ENCODE measurements at regions not wholly inside any gene's neighbourhood (a gene's known extent, or its start where the extent isn't known, plus 50 kb on each side); places are given as distances from the start of the nearest gene placed in this dataset.

- TF ChIP-seq, protein P1, sequence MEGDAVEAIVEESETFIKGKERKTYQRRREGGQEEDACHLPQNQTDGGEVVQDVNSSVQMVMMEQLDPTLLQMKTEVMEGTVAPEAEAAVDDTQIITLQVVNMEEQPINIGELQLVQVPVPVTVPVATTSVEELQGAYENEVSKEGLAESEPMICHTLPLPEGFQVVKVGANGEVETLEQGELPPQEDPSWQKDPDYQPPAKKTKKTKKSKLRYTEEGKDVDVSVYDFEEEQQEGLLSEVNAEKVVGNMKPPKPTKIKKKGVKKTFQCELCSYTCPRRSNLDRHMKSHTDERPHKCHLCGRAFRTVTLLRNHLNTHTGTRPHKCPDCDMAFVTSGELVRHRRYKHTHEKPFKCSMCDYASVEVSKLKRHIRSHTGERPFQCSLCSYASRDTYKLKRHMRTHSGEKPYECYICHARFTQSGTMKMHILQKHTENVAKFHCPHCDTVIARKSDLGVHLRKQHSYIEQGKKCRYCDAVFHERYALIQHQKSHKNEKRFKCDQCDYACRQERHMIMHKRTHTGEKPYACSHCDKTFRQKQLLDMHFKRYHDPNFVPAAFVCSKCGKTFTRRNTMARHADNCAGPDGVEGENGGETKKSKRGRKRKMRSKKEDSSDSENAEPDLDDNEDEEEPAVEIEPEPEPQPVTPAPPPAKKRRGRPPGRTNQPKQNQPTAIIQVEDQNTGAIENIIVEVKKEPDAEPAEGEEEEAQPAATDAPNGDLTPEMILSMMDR (conservative IDR thresholded peaks at IDR 0.05; ENCODE audit: low read depth, low read length): no peak
- no peak for TF ChIP-seq EZH2 (IDR thresholded peaks at IDR 0.05; ENCODE audit: borderline replicate concordance, low read depth, low read length, poor library complexity, severe bottlenecking)
These were observed 375.9 kb upstream of the TLE4 start for GRCh38 chr9:79195879-79196278.

All from A673 (cell line).